NCI-H2196 treated with DMSO at 0.1 percent for 48 hours (cell line): ENCODE measurements at regions not wholly inside any gene's neighbourhood (a gene's known extent, or its start where the extent isn't known, plus 50 kb on each side); places are given as distances from the start of the nearest gene placed in this dataset.
"Not testable (repeated sequence)": the region's sequence is repeated elsewhere in the genome, so short reads cannot be mapped to it uniquely, and the experiment has no call there.

Experiments used
- DNase-seq: peaks from one replicate; lab custom pipeline; 2025; ENCODE audit not compliant: unreplicated experiment; lab: John Stamatoyannopoulos, UW

GRCh38 chr22:26768952-26769351 lies 111.6 kb downstream of the MIAT start:
- DNase-seq = no peak

DNA sequence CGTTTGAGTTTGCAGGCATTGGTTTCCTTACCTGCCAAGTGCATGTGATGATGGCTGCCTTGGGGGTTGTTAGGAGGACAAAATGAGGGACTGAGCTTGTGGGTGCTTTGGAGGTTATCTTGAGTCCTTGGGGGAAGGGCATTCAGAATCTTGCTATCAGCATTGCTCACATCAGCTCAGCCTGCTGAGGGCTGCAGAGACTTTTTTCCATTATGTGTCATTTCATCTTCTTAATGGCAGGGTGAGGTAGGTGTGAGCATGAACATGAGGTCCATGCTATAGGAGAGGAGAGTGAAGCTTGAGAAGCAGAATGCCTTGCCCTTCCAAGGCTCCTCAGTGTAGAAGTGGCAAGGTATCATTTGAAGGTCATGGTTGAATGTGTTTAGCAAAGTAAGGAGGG lies 112.3 kb downstream of the MIAT start:
- DNase-seq = no peak

DNA sequence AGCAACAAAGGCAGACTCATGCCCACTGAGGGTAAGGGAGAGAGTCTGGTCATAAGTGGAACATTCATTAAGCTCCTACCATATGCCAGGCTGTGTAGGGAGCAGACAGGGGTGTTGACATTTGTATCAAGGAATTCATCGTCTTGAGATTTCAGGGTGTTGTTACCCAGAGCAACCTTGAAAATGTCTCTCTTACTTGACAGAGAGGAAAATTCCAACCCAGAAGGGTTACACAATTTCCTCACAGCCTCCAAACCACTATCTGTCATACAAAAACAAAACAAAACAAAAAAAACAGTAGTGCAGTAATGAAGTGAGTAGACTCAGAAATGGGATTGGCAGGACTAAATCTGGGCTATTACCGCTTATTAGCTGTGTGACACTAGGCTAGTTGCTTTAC lies 113.2 kb downstream of the MIAT start:
- DNase-seq = no peak

GRCh38 chr22:26773054-26773453 lies 115.7 kb downstream of the MIAT start:
- not testable (repeated sequence) for DNase-seq

DNA sequence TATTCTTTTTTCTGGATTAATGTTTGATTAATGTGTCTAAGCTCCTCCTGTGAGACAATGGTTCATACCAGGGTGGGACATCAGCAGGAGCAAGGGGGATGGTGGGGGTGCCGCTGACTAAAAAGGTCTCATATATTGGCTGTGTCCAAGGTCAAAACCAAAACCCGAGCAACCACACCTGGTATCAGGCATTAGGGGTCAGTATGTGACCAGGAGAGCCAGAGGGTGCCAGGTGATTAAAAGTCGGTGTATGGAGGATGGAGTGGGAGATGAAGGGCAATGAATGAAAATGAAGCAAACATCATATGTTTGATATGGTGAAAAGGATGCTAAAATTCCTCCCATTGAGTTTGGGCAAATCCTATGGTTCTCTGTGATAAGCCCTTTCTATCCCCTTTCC lies 118.0 kb downstream of the MIAT start:
- DNase-seq = no peak

- DNase-seq = no peak
Observed at GRCh38 chr22:26777156-26777801, 119.9 kb downstream of the MIAT start.

GRCh38 chr22:26778372-26778771 lies 121.0 kb downstream of the MIAT start:
- DNase-seq = no peak

- DNase-seq = no peak
Observed at GRCh38 chr22:26779108-26779507, 121.7 kb downstream of the MIAT start.

DNA sequence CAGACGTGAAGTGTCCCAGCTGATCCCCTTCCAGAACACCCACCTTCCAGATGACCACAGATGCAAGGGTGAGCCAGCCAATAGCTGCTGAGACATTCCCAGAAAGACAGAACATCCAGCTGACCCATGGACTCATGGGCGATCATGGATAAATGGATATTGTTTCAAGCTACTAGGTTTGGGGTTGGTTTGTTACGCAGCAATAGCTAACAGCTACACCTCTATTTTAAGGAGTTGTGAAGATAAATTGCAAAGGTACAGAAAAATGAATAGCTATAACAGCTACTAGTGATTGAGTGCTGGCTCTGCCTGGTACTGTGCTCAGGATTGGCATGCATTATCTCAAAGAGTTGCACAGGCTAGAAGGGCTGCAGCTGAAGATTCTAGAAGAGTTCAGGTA lies 122.5 kb downstream of the MIAT start:
- no peak for DNase-seq

DNA sequence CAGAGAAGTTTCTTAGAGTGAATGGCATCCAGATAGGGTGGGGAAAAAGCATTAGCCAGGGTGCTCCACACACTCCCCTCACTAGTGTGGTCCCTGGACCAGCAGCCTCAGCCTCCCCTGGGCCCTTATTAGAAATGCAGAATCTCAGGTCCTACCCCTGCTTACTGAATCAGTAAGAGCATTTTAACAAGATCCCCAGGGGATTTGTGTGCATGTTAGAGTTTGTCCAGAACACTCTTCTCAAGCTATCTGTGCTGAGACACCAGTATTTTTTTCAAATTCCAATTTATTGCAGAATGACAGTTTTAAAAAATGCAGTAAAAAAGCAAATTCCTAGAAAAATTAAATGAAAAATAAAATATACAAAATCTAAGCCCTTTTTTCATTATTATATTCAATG lies 123.1 kb downstream of the MIAT start:
- no peak for DNase-seq

DNA sequence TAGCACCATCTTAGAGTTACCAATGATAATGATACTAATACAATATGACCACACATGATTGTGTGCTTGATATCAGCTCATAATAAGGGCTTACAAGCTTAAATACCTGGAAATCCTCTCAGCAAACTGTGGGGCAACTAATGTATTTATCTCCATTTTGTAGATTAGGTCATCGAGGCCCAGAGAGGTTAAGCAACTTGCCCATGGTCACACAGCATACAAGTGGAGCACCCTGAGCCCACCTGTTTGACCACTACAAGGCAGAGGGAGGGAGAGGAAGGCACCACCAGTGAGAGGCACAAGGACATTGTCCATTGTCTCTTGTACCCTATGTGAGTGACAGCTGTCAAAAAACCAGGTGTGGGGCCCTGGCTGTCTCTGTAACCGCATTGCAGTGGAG lies 123.7 kb downstream of the MIAT start:
- no peak for DNase-seq

- DNase-seq = no peak
Observed at GRCh38 chr22:26781596-26781995, 124.2 kb downstream of the MIAT start.

GRCh38 chr22:26783885-26784284 lies 126.5 kb downstream of the MIAT start:
- DNase-seq = no peak

DNA sequence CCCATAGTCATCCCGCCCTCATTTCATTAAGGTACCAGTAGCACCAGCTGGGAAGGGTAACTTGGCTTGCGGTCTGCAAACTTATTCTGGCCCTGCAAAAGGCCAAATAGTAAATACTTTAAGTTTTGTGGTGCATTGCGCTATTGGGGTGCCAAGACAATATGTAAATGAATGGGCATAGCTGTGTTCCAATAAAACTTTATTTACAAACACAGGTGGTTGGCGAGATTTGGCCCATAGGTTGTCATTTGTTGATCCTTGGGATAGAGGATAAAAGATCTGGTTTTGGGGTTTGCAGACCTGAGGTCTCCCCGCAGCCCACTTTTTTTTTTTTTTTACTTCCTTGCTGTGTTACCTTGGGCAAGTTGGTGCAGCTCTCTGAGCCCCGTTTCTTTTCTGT lies 127.4 kb downstream of the MIAT start:
- no peak for DNase-seq

DNA sequence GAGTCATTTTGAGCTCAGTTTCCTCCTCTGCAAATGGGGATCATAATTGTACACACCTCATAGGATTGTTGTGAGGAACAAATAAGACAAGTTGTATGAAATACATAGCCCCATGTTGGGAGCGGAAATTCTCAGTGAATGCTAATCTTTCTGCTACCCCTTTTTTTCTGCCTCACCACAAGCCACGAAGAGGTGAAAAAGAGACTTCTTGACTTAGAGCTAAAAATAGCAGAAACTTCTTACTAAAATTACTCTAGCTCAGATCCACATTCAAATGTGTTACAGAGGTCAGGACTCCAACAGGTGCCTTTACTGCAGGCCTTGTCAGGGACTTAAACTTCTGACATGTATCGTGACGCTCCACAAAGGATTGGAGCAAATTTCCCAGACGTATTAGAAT lies 128.5 kb downstream of the MIAT start:
- no peak for DNase-seq

GRCh38 chr22:26786398-26786797 lies 129.0 kb downstream of the MIAT start:
- no peak for DNase-seq

- no peak for DNase-seq
Observed at GRCh38 chr22:26789951-26790350, 132.6 kb downstream of the MIAT start.

GRCh38 chr22:26792522-26792921 lies 135.1 kb downstream of the MIAT start:
- no peak for DNase-seq

DNA sequence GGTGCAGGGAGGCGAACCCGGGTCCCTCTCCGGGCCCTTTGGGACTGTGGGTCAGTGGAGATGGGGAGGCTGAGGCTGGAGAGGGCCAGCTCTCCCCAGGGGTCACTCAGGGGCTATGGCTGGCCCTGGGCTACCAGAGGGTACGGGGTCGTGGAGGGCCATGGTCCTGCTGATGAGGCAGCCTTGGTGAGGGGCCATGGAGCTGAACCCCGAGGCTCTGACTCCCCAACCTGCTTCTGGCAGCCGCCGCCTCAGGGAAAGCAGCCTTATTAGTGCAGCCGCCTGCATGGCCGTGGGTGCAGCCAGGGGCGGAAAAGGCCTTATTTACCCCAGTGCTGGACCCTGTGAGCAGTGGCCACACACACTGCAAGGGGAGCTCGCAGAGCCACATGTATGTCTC lies 139.4 kb downstream of the MIAT start:
- no peak for DNase-seq

DNA sequence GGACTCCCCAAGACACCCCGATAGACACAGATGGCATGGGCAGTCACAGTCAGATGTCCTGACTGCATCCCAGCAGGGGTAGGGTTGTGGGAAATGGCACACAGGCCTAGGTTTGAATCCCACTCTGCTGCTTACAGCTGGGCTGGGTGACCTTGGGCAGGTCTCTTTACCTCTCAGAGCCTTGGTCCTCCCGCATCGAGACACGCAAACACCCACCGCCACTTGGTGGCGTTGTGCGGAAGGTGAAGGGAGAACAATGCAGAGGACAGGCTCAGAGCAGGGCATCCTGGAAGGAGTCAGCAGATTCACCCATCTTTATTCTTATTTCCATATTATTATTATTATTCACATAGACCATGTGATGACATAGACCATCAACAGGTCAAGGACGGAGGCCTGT lies 140.5 kb downstream of the MIAT start:
- no peak for DNase-seq

DNA sequence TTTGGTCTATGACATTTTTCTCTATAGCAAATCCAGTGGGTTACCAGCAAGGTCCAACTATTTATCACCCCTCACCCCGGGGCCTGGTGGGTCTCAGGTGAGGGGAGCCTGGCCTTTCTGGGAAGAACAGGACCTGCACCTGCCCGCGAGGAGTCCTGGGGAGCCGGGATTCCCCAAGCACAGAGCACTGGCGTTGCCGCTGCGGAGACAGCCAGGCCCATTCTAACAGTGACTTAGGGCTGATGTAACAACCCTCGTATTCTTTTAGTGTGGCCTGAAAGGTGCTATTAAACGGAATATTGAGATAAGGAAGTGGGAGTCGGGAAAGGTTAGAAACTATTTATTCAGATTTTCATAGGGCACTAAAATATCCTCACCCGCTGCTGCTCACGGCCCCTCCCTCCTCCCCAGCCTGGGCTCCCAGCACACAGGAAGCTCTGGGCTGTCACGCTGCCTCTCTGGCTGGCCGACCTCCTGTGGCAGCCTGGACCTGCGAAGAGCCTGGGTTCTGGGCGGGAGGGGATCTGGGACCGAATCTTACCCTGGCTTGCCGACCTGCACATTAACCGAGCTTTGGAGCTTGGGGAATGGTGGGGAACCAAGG lies 141.2 kb downstream of the MIAT start:
- no peak for DNase-seq

GRCh38 chr22:26800858-26801257 lies 143.5 kb downstream of the MIAT start:
- DNase-seq = no peak

- DNase-seq = no peak
Observed at GRCh38 chr22:26801449-26801848, 144.1 kb downstream of the MIAT start.
